ENCODE measurements at regions not wholly inside any gene's neighbourhood (a gene's known extent, or its start where the extent isn't known, plus 50 kb on each side); places are given as distances from the start of the nearest gene placed in this dataset.

GRCh38 chr9:115169003-115169402 is 51.0 kb upstream of the TNC start:
- no peak for ATAC-seq
- DNase-seq = no peak
- intact Hi-C loops (cut with DNase I) = no loop called here

GRCh38 chr9:115170358-115171073 is 52.6 kb upstream of the TNC start:
- DNase-seq = no peak
- ATAC-seq = peak in 1 of 2 donors; percentile 60
- intact Hi-C loops (cut with DNase I) = no loop called here

GRCh38 chr9:115171921-115172388 is 54.0 kb upstream of the TNC start:
- intact Hi-C loops (cut with DNase I) = no loop called here
- no peak for ATAC-seq

GRCh38 chr9:115182264-115182663 is 64.3 kb upstream of the TNC start:
- ATAC-seq (no peak), DNase-seq (no peak)
- intact Hi-C loops (cut with DNase I) = no loop called here

More at GRCh38 chr9:115171921-115172388, 54.0 kb upstream of the TNC start:
- DNase-seq = no peak

- no peak for DNase-seq
- intact Hi-C loops (cut with DNase I) = no loop called here
Measured at GRCh38 chr9:115183436-115183835, 65.5 kb upstream of the TNC start.

GRCh38 chr9:115189686-115190085 is 71.7 kb upstream of the TNC start:
- intact Hi-C loops (cut with DNase I) = no loop called here
- ATAC-seq (no peak), DNase-seq (no peak)

More at GRCh38 chr9:115183436-115183835, 65.5 kb upstream of the TNC start:
- no peak for ATAC-seq

GRCh38 chr9:115191667-115192066 is 73.7 kb upstream of the TNC start:
- no peak for ATAC-seq
- no peak for DNase-seq
- intact Hi-C loops (cut with DNase I) = no loop called here

GRCh38 chr9:115192280-115192679 is 74.3 kb upstream of the TNC start:
- DNase-seq = no peak
- intact Hi-C loops (cut with DNase I) = no loop called here
- no peak for ATAC-seq

- no peak for ATAC-seq
- DNase-seq = no peak
- intact Hi-C loops (cut with DNase I) = no loop called here
Measured at GRCh38 chr9:115192835-115193525, 75.0 kb upstream of the TNC start.

- DNase-seq = no peak
- intact Hi-C loops (cut with DNase I) = no loop called here
- no peak for ATAC-seq
Measured at GRCh38 chr9:115193777-115194176, 75.8 kb upstream of the TNC start.

- no peak for ATAC-seq
- no peak for DNase-seq
- intact Hi-C loops (cut with DNase I) = no loop called here
Measured at GRCh38 chr9:115194216-115194615, 76.3 kb upstream of the TNC start.

GRCh38 chr9:115195912-115196311 is 78.0 kb upstream of the TNC start:
- intact Hi-C loops (cut with DNase I) = no loop called here
- no peak for ATAC-seq
- no peak for DNase-seq

GRCh38 chr9:115196919-115197318 is 79.0 kb upstream of the TNC start:
- DNase-seq (no peak), ATAC-seq (no peak)
- intact Hi-C loops (cut with DNase I) = no loop called here

- DNase-seq (peak; percentile 38), ATAC-seq (peak in 1 of 2 donors; percentile 96)
- intact Hi-C loops (cut with DNase I) = no loop called here
Measured at GRCh38 chr9:115198001-115198400, 80.0 kb upstream of the TNC start.

- ATAC-seq = no peak
- no peak for DNase-seq
- intact Hi-C loops (cut with DNase I) = no loop called here
Measured at GRCh38 chr9:115200711-115201505, 83.0 kb upstream of the TNC start.

GRCh38 chr9:115202181-115202580 is 84.2 kb upstream of the TNC start:
- no peak for DNase-seq
- no peak for ATAC-seq
- intact Hi-C loops (cut with DNase I) = no loop called here

GRCh38 chr9:115202960-115203751 is 85.2 kb upstream of the TNC start:
- ATAC-seq = peak in 1 of 2 donors; percentile 88
- peak; percentile 37 for DNase-seq
- intact Hi-C loops (cut with DNase I) = no loop called here

GRCh38 chr9:115204904-115205453 is 87.0 kb upstream of the TNC start:
- DNase-seq (no peak), ATAC-seq (peak in 1 of 2 donors; percentile 78)
- intact Hi-C loops (cut with DNase I) = no loop called here

Data from left cardiac atrium (tissue), 4 donors.